ENCODE measurements at regions not wholly inside any gene's neighbourhood (a gene's known extent, or its start where the extent isn't known, plus 50 kb on each side); places are given as distances from the start of the nearest gene placed in this dataset.
"Not testable (repeated sequence)": the region's sequence is repeated elsewhere in the genome, so short reads cannot be mapped to it uniquely, and the experiment has no call there.

DNA sequence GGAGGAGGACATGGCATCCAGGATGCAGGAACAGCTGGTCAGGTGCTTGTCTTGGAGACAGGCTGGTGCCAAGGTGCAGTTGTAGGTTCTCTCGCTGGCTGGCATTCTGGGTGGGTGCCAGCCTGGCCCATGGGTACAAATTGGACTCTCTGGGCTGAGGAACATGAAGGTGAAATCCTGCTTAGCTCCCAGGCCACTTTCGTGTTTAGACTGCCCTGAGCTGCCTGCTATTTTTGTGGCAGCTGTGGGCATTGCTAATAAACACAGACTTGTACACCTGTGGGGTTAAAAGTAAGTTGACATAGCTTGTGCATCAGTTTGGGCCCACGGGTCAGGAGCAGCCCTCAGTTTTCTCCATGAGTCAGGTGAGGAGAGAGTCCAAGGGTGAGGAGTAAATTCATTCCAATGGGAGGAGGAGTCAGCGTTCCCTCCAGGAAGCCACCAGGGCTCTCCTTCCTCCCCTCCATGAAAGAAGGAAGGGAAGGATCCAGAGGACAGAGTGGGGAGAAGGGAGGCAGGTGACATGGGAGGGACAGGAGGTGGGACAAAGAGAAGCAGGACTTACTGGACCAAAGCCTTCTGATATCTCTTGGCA lies 380.0 kb downstream of the GLRX3 start:
- Mint-ChIP-seq H3K27ac (no peak overlapping the region), H3K9me3 (peaks cover 10% of the 10 kb centered on the region), H3K4me1 (no peaks in the 10 kb centered on the region), H3K4me3 (no peak overlapping the region), H3K36me3 (no peaks in the 10 kb centered on the region), H3K27me3 (no peaks in the 10 kb centered on the region)
- CTCF ChIA-PET: no interaction called here
- DNase-seq: no peak

- CTCF ChIA-PET, H3K4me1 Mint-ChIP-seq, H3K9me3 Mint-ChIP-seq, H3K4me3 Mint-ChIP-seq, H3K27me3 Mint-ChIP-seq, DNase-seq, H3K36me3 Mint-ChIP-seq, H3K27ac Mint-ChIP-seq: not testable (repeated sequence)
These were observed 382.7 kb downstream of the GLRX3 start for GRCh38 chr10:130518921-130519320.

GRCh38 chr10:130519791-130520190 lies 383.6 kb downstream of the GLRX3 start:
- Mint-ChIP-seq H3K27me3 (no peaks in the 10 kb centered on the region), H3K27ac (no peak overlapping the region), H3K9me3 (peaks cover 10% of the 10 kb centered on the region), H3K4me1 (no peaks in the 10 kb centered on the region), H3K36me3 (no peaks in the 10 kb centered on the region), H3K4me3 (no peak overlapping the region)
- CTCF ChIA-PET: no interaction called here
- no peak for DNase-seq

DNA sequence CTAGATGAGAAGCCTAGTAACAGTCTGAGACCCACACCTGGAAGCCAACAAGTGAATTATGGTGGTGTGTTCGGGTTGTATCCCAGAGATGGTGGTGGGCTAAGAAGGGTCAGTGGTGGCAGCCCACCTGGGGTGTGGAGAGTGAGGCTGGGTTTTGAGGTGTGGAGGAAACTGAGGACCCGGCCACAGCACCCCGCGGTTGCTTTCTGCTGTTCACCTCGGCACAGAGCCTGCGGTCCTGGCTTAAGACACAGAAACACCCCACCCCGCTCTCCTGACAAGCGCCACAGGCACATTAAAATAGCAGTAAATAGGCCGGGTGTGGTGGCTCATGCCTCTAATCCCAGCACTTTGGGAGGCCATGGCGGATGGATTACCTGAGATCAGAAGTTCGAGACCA lies 395.1 kb downstream of the GLRX3 start:
- no peaks in the 10 kb centered on the region for H3K27me3 Mint-ChIP-seq
- CTCF ChIA-PET: no interaction called here
- DNase-seq: no peak
- peaks cover 2% of the 10 kb centered on the region for H3K9me3 Mint-ChIP-seq
- H3K27ac Mint-ChIP-seq: no peak overlapping the region
- H3K36me3 Mint-ChIP-seq: no peaks in the 10 kb centered on the region
- H3K4me3 Mint-ChIP-seq: no peak overlapping the region
- no peaks in the 10 kb centered on the region for H3K4me1 Mint-ChIP-seq

GRCh38 chr10:130541090-130541489 lies 404.9 kb downstream of the GLRX3 start:
- Mint-ChIP-seq H3K36me3 (no peaks in the 10 kb centered on the region), H3K27ac (no peak overlapping the region), H3K9me3 (peaks cover 4% of the 10 kb centered on the region), H3K4me1 (no peaks in the 10 kb centered on the region), H3K27me3 (no peaks in the 10 kb centered on the region), H3K4me3 (no peak overlapping the region)
- CTCF ChIA-PET: no interaction called here
- no peak for DNase-seq

DNA sequence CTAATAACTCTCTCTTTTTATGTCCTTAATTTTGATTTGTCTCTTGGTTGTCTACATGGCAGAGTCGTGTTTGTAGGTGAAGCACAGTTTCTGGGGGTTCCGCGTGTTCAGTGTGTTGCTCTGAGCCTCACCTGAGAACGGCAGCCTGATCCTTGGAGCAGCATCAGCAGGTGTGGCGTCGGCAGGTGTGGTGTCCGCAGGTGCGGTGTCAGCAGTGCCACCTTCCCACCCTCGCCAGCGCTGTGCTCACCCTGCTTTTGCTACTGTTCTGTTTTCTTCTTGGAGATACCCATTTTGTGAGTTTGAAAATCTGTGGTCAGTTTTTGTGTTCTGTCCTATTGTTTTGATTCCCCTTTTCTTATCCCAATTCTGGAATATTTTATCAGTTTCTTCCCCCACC lies 406.6 kb downstream of the GLRX3 start:
- CTCF ChIA-PET: no interaction called here
- H3K4me1 Mint-ChIP-seq: no peaks in the 10 kb centered on the region
- no peaks in the 10 kb centered on the region for H3K27me3 Mint-ChIP-seq
- DNase-seq: no peak
- no peaks in the 10 kb centered on the region for H3K36me3 Mint-ChIP-seq
- H3K27ac Mint-ChIP-seq: no peak overlapping the region
- H3K9me3 Mint-ChIP-seq: peaks cover 2% of the 10 kb centered on the region
- H3K4me3 Mint-ChIP-seq: no peak overlapping the region

DNA sequence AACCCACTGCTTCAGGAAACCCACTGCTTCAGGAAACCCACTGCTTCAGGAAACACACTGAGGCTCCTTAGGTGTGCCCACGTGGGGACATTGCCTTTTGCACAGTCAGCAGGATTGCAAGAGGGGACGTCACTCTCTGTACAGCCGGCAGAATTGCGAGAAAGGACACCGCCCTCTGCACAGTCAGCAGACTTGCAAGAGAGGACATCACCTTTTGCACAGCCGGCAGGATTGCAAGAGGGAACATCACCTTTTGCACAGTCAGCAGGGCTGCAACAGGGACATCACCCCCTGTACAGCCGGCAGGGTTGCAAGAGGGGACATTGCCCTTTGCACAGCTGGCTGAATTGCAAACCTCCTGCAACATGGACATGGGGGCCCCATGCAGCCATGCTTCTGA lies 407.6 kb downstream of the GLRX3 start:
- Mint-ChIP-seq H3K4me3 (no peak overlapping the region), H3K4me1 (no peaks in the 10 kb centered on the region), H3K36me3 (no peaks in the 10 kb centered on the region), H3K9me3 (no peaks in the 10 kb centered on the region), H3K27me3 (no peaks in the 10 kb centered on the region), H3K27ac (no peak overlapping the region)
- no peak for DNase-seq
- CTCF ChIA-PET: no interaction called here

GRCh38 chr10:130545122-130545521 lies 408.9 kb downstream of the GLRX3 start:
- no peak overlapping the region for H3K4me3 Mint-ChIP-seq
- no peaks in the 10 kb centered on the region for H3K36me3 Mint-ChIP-seq
- no peaks in the 10 kb centered on the region for H3K4me1 Mint-ChIP-seq
- DNase-seq: no peak
- no peak overlapping the region for H3K27ac Mint-ChIP-seq
- H3K27me3 Mint-ChIP-seq: no peaks in the 10 kb centered on the region
- H3K9me3 Mint-ChIP-seq: no peaks in the 10 kb centered on the region
- CTCF ChIA-PET: no interaction called here

DNA sequence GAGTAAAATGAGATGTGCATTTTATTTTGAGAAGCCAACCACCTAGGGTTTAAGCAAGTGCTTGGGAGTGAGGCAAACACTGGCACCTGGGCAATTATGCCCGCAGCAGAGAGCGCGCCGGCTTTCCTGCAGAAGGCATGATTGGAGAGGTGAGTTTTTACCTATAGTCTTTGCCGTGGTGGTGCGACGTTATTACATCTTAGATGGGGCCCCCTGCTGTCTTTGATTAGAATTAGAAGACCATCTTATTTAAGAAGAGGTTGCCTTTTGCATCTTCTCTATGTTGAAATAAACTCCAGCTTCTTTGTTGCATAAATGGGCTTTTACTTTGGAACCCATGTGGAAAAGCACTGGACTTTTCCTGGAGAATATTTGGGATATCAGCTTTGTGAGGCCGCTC lies 409.5 kb downstream of the GLRX3 start:
- Mint-ChIP-seq H3K27ac (no peak overlapping the region), H3K4me1 (no peaks in the 10 kb centered on the region), H3K36me3 (no peaks in the 10 kb centered on the region), H3K4me3 (no peak overlapping the region), H3K9me3 (no peaks in the 10 kb centered on the region), H3K27me3 (no peaks in the 10 kb centered on the region)
- CTCF ChIA-PET: no interaction called here
- DNase-seq: no peak

DNA sequence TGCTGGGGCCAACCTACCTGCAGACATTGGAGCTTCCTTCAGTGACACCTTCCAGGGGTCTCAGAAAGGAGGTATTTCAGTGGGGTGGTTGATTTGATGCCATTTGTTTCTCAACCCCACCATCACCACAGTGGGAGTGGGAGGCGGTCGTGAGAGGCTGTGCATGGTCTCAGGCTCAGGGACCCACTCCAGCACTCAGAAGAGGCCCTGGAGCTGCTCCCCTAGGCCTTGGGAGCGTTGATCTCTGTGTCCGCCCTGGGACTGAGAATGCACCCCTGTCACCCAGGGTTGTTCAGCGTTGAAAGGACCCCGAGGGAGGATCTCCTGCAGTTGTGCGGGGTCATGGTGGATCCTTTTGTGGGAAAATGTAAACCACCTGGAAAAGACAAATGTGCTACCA lies 410.6 kb downstream of the GLRX3 start:
- Mint-ChIP-seq H3K9me3 (no peaks in the 10 kb centered on the region), H3K4me3 (no peak overlapping the region), H3K36me3 (no peaks in the 10 kb centered on the region), H3K27ac (no peak overlapping the region), H3K27me3 (no peaks in the 10 kb centered on the region), H3K4me1 (no peaks in the 10 kb centered on the region)
- DNase-seq: no peak
- CTCF ChIA-PET: no interaction called here

- H3K9me3 Mint-ChIP-seq: no peaks in the 10 kb centered on the region
- no peak overlapping the region for H3K27ac Mint-ChIP-seq
- no peak for DNase-seq
These were observed 411.2 kb downstream of the GLRX3 start for GRCh38 chr10:130547368-130547767.

GRCh38 chr10:130550952-130551674 lies 414.9 kb downstream of the GLRX3 start:
- H3K36me3 Mint-ChIP-seq: no peaks in the 10 kb centered on the region
- no peaks in the 10 kb centered on the region for H3K27me3 Mint-ChIP-seq
- H3K9me3 Mint-ChIP-seq: no peaks in the 10 kb centered on the region
- no peaks in the 10 kb centered on the region for H3K4me1 Mint-ChIP-seq
- CTCF ChIA-PET: no interaction called here
- no peak for DNase-seq
- no peak overlapping the region for H3K4me3 Mint-ChIP-seq
- no peak overlapping the region for H3K27ac Mint-ChIP-seq

More at GRCh38 chr10:130547368-130547767, 411.2 kb downstream of the GLRX3 start:
- H3K4me1 Mint-ChIP-seq: no peaks in the 10 kb centered on the region
- no peaks in the 10 kb centered on the region for H3K27me3 Mint-ChIP-seq
- no peak overlapping the region for H3K4me3 Mint-ChIP-seq
- CTCF ChIA-PET: no interaction called here
- no peaks in the 10 kb centered on the region for H3K36me3 Mint-ChIP-seq

DNA sequence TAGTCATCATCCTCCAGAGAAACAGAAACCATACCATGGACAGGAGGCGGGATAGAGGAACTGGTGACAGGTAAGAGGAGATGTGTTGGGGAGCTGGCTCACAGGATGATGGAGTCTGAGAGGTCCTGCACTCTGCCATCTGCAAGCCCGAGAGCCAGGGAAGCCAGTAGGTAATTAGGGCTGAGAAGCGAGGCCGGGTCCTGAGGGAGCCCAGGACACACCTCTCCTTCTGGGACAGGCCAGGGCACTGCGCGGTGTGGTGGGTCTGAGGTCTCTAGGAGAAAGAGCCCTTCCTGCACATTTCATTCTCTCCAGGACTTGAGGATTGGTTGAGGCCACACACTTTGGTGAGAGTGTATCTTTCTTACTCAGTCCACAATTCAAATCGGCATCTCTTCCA lies 415.5 kb downstream of the GLRX3 start:
- Mint-ChIP-seq H3K36me3 (no peaks in the 10 kb centered on the region), H3K4me1 (no peaks in the 10 kb centered on the region), H3K27me3 (no peaks in the 10 kb centered on the region), H3K27ac (no peak overlapping the region), H3K4me3 (no peak overlapping the region), H3K9me3 (no peaks in the 10 kb centered on the region)
- DNase-seq: no peak
- CTCF ChIA-PET: no interaction called here

- no peak overlapping the region for H3K27ac Mint-ChIP-seq
- no peaks in the 10 kb centered on the region for H3K27me3 Mint-ChIP-seq
- H3K4me3 Mint-ChIP-seq: no peak overlapping the region
- no peaks in the 10 kb centered on the region for H3K4me1 Mint-ChIP-seq
- DNase-seq: no peak
- H3K36me3 Mint-ChIP-seq: no peaks in the 10 kb centered on the region
- H3K9me3 Mint-ChIP-seq: no peaks in the 10 kb centered on the region
- CTCF ChIA-PET: no interaction called here
These were observed 417.6 kb downstream of the GLRX3 start for GRCh38 chr10:130553826-130554225.

GRCh38 chr10:130554701-130555410 lies 418.7 kb downstream of the GLRX3 start:
- no peaks in the 10 kb centered on the region for H3K36me3 Mint-ChIP-seq
- no peaks in the 10 kb centered on the region for H3K9me3 Mint-ChIP-seq
- no peak overlapping the region for H3K4me3 Mint-ChIP-seq
- no peak overlapping the region for H3K27ac Mint-ChIP-seq
- no peak for DNase-seq
- H3K4me1 Mint-ChIP-seq: no peaks in the 10 kb centered on the region
- H3K27me3 Mint-ChIP-seq: no peaks in the 10 kb centered on the region
- CTCF ChIA-PET: no interaction called here

All from activated naive CD4-positive, alpha-beta T cell treated with anti-CD3 and anti-CD28 coated beads, Interleukin-2, amount 10 ng/mL, durations not matched to agents 7 days and 5 days (primary cell).